ENCODE measurements at regions not wholly inside any gene's neighbourhood (a gene's known extent, or its start where the extent isn't known, plus 50 kb on each side); places are given as distances from the start of the nearest gene placed in this dataset.
"Not testable (repeated sequence)": the region's sequence is repeated elsewhere in the genome, so short reads cannot be mapped to it uniquely, and the experiment has no call there.

DNA sequence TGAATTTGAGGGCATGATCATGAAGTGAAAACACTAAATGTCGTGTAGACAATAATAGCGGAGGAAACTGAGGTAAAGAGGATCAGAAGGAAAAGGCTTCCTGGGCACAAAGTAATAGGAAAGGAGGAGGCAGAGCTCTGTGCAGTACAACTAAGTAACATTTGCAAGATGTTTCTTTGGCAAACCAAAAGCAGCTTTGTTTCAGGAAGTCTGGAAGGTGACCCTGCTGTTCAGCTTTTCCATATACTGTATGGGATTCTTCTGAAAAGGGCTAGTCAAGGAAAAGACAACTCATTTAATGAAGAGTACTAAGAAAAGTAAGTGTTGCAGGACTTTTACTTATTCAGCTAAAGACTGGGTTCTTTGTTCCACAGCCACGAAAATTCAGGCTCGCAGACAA is 463.1 kb downstream of the PCDH7 start:
- H3K9me3 ChIP-seq (ENCODE audit: control insufficient read depth, insufficient read depth, low read length), result no peaks in the 10 kb centered on the region
- no peaks in the 10 kb centered on the region for H3K36me3 ChIP-seq (ENCODE audit: control insufficient read depth, insufficient read depth, low read length)
- H3K27me3 ChIP-seq (ENCODE audit: control insufficient read depth, insufficient read depth, low read length), result no peaks in the 10 kb centered on the region
- H3K9ac ChIP-seq (ENCODE audit: low read depth, low read length), result no peak overlapping the region
- no peak overlapping the region for H3K4me3 ChIP-seq (ENCODE audit: low read depth, low read length)
- H3K4me1 ChIP-seq (ENCODE audit: control insufficient read depth, insufficient read depth, low read length), result no peaks in the 10 kb centered on the region

- no peak overlapping the region for H3K4me3 ChIP-seq (ENCODE audit: low read depth, low read length)
- no peaks in the 10 kb centered on the region for H3K4me1 ChIP-seq (ENCODE audit: control insufficient read depth, insufficient read depth, low read length)
- H3K27me3 ChIP-seq (ENCODE audit: control insufficient read depth, insufficient read depth, low read length), result no peaks in the 10 kb centered on the region
- H3K9ac ChIP-seq (ENCODE audit: low read depth, low read length), result no peak overlapping the region
- H3K36me3 ChIP-seq (ENCODE audit: control insufficient read depth, insufficient read depth, low read length), result no peaks in the 10 kb centered on the region
- H3K9me3 ChIP-seq (ENCODE audit: control insufficient read depth, insufficient read depth, low read length), result no peaks in the 10 kb centered on the region
These were observed 464.9 kb downstream of the PCDH7 start for GRCh38 chr4:31185014-31185585.

DNA sequence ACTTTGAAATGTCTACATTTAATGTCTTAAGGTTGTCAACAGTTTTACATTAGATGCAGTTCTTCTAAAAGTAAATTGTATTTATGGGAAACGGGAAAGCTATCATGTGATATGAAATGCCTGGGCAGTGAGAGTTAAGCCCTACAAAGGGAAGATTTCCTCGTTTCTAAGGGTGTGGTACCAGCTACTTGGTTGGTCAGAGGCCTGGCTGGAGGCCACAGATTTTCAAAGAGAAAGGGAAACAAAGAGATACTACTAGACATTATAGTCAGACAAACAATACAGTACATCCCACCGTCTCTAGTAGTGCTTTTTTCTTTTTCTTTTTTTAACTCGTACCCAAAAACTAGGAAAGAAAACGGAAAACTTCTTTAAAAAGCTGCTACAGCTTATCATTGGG is 467.8 kb downstream of the PCDH7 start:
- no peak overlapping the region for H3K9ac ChIP-seq (ENCODE audit: low read depth, low read length)
- H3K4me1 ChIP-seq (ENCODE audit: control insufficient read depth, insufficient read depth, low read length), result no peaks in the 10 kb centered on the region
- no peaks in the 10 kb centered on the region for H3K27me3 ChIP-seq (ENCODE audit: control insufficient read depth, insufficient read depth, low read length)
- no peak overlapping the region for H3K4me3 ChIP-seq (ENCODE audit: low read depth, low read length)
- no peaks in the 10 kb centered on the region for H3K9me3 ChIP-seq (ENCODE audit: control insufficient read depth, insufficient read depth, low read length)
- H3K36me3 ChIP-seq (ENCODE audit: control insufficient read depth, insufficient read depth, low read length), result no peaks in the 10 kb centered on the region

DNA sequence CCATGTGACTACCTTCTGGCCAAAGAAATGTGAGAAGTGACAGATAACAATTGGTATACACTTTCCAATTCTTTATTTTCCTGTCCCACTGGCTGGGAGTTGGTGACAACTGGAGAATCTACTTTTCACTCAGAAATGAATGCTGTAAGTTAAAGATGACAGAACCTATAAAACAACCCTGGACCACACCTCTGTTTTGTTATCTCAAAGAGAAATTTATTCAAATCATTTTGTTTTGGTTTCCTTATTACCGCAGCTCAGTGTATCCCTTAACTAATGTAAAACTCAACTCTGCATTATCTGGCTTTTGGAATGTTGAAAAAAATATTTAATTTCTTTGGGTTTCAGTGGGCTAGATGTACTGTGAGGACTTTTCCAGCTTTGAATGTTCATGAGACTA is 469.8 kb downstream of the PCDH7 start:
- H3K4me3 ChIP-seq (ENCODE audit: low read depth, low read length), result no peak overlapping the region
- H3K9ac ChIP-seq (ENCODE audit: low read depth, low read length), result no peak overlapping the region
- H3K9me3 ChIP-seq (ENCODE audit: control insufficient read depth, insufficient read depth, low read length), result no peaks in the 10 kb centered on the region
- no peaks in the 10 kb centered on the region for H3K36me3 ChIP-seq (ENCODE audit: control insufficient read depth, insufficient read depth, low read length)
- H3K27me3 ChIP-seq (ENCODE audit: control insufficient read depth, insufficient read depth, low read length), result no peaks in the 10 kb centered on the region
- no peaks in the 10 kb centered on the region for H3K4me1 ChIP-seq (ENCODE audit: control insufficient read depth, insufficient read depth, low read length)

DNA sequence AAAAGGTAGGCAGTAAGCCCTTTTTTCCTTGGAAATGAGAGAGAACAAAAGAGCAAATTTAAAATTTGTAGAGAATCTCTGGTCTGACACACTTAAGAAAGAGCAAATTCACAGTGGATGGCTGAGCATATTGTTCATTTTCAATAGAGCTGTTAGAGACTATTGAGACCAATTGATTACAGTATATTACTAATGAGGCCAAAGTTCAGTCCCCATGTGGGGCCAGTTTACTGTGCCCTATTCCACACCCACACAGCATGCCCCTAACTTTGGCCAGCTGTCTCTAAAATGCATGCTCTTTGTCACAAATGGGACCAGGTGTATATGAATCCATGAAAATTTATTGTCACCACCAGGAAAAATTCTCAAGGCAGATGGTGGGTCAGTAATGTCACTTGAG is 470.5 kb downstream of the PCDH7 start:
- H3K9ac ChIP-seq (ENCODE audit: low read depth, low read length), result no peak overlapping the region
- H3K27me3 ChIP-seq (ENCODE audit: control insufficient read depth, insufficient read depth, low read length), result no peaks in the 10 kb centered on the region
- H3K9me3 ChIP-seq (ENCODE audit: control insufficient read depth, insufficient read depth, low read length), result no peaks in the 10 kb centered on the region
- no peaks in the 10 kb centered on the region for H3K36me3 ChIP-seq (ENCODE audit: control insufficient read depth, insufficient read depth, low read length)
- no peak overlapping the region for H3K4me3 ChIP-seq (ENCODE audit: low read depth, low read length)
- no peaks in the 10 kb centered on the region for H3K4me1 ChIP-seq (ENCODE audit: control insufficient read depth, insufficient read depth, low read length)

- Histone ChIP-seq H3K4me3 (ENCODE audit: low read depth, low read length) (no peak overlapping the region), H3K9me3 (ENCODE audit: control insufficient read depth, insufficient read depth, low read length) (no peaks in the 10 kb centered on the region), H3K36me3 (ENCODE audit: control insufficient read depth, insufficient read depth, low read length) (no peaks in the 10 kb centered on the region), H3K4me1 (ENCODE audit: control insufficient read depth, insufficient read depth, low read length) (no peaks in the 10 kb centered on the region), H3K9ac (ENCODE audit: low read depth, low read length) (no peak overlapping the region), H3K27me3 (ENCODE audit: control insufficient read depth, insufficient read depth, low read length) (no peaks in the 10 kb centered on the region)
These were observed 472.2 kb downstream of the PCDH7 start for GRCh38 chr4:31192341-31192740.

DNA sequence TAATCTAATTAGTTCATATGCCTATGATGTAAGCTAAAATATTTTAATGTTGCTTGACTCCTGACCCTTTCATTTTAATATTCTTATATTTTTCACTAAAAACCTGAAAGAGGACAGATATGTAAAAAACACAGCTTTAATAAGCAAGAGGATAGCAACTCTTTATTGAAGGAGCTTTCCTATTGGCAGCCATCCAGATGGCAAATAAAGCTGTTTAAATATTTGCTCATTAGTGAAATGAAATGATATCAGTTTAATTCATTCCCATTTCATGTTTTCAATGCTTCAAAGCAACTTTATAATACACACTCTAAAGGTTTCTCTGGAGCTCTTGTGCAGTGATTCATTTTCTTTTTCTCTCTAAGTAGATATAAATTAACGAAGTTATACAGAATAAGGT is 473.4 kb downstream of the PCDH7 start:
- Histone ChIP-seq H3K4me3 (ENCODE audit: low read depth, low read length) (no peak overlapping the region), H3K4me1 (ENCODE audit: control insufficient read depth, insufficient read depth, low read length) (no peaks in the 10 kb centered on the region), H3K27me3 (ENCODE audit: control insufficient read depth, insufficient read depth, low read length) (no peaks in the 10 kb centered on the region), H3K9me3 (ENCODE audit: control insufficient read depth, insufficient read depth, low read length) (no peaks in the 10 kb centered on the region), H3K9ac (ENCODE audit: low read depth, low read length) (no peak overlapping the region), H3K36me3 (ENCODE audit: control insufficient read depth, insufficient read depth, low read length) (no peaks in the 10 kb centered on the region)

- H3K9ac ChIP-seq (ENCODE audit: low read depth, low read length), result no peak overlapping the region
- H3K4me3 ChIP-seq (ENCODE audit: low read depth, low read length), result no peak overlapping the region
- H3K9me3 ChIP-seq (ENCODE audit: control insufficient read depth, insufficient read depth, low read length), result no peaks in the 10 kb centered on the region
- no peaks in the 10 kb centered on the region for H3K4me1 ChIP-seq (ENCODE audit: control insufficient read depth, insufficient read depth, low read length)
- no peaks in the 10 kb centered on the region for H3K27me3 ChIP-seq (ENCODE audit: control insufficient read depth, insufficient read depth, low read length)
- no peaks in the 10 kb centered on the region for H3K36me3 ChIP-seq (ENCODE audit: control insufficient read depth, insufficient read depth, low read length)
These were observed 474.7 kb downstream of the PCDH7 start for GRCh38 chr4:31194823-31195222.

DNA sequence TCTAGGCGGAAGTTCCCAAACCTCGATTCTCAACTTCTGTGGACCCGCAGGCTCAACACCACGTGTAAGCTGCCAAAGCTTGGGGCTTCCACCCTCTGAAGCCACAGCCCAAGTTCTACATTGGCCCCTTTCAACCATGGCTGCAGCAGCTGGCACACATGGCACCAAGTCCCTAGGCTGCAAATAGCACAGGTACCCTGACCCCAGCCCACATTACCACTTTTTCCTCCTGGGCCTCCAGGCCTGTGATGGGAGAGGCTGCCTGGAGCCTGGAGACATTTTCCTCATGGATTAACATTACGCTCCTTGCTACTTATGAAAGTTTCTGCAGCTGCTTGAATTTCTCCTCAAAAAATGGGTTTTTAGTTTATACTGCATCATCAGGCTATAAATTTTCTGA is 479.5 kb downstream of the PCDH7 start:
- Histone ChIP-seq H3K9me3 (ENCODE audit: control insufficient read depth, insufficient read depth, low read length) (peaks cover 3% of the 10 kb centered on the region), H3K27me3 (ENCODE audit: control insufficient read depth, insufficient read depth, low read length) (no peaks in the 10 kb centered on the region), H3K4me3 (ENCODE audit: low read depth, low read length) (no peak overlapping the region), H3K9ac (ENCODE audit: low read depth, low read length) (no peak overlapping the region), H3K4me1 (ENCODE audit: control insufficient read depth, insufficient read depth, low read length) (no peaks in the 10 kb centered on the region), H3K36me3 (ENCODE audit: control insufficient read depth, insufficient read depth, low read length) (no peaks in the 10 kb centered on the region)

GRCh38 chr4:31202054-31202453 is 481.9 kb downstream of the PCDH7 start:
- H3K27me3 ChIP-seq (ENCODE audit: control insufficient read depth, insufficient read depth, low read length); H3K9me3 ChIP-seq (ENCODE audit: control insufficient read depth, insufficient read depth, low read length); H3K4me1 ChIP-seq (ENCODE audit: control insufficient read depth, insufficient read depth, low read length); H3K36me3 ChIP-seq (ENCODE audit: control insufficient read depth, insufficient read depth, low read length); H3K9ac ChIP-seq (ENCODE audit: low read depth, low read length); H3K4me3 ChIP-seq (ENCODE audit: low read depth, low read length): not testable (repeated sequence)

DNA sequence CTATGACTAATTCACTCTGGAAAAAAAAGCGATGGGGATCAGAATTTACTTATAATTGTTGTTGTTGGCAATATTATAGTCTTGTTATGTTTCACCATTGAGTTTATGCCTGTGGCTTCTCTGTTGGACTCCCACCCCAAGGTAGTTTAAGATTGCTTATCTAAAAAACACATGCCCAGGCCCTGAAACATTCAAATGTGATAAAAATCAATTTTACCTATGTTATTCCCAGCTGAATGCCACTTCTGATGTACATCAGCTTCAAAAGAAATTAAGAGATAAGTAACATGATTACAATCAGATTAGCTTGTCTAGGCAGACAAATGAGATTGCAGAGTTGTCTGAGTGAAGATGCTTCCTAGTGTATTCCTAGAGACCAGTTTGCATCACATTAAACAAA is 484.7 kb downstream of the PCDH7 start:
- no peaks in the 10 kb centered on the region for H3K27me3 ChIP-seq (ENCODE audit: control insufficient read depth, insufficient read depth, low read length)
- H3K4me3 ChIP-seq (ENCODE audit: low read depth, low read length), result no peak overlapping the region

GRCh38 chr4:31220921-31221320 is 500.8 kb downstream of the PCDH7 start:
- Histone ChIP-seq H3K9me3 (ENCODE audit: control insufficient read depth, insufficient read depth, low read length) (no peaks in the 10 kb centered on the region), H3K27me3 (ENCODE audit: control insufficient read depth, insufficient read depth, low read length) (no peaks in the 10 kb centered on the region), H3K9ac (ENCODE audit: low read depth, low read length) (no peak overlapping the region), H3K36me3 (ENCODE audit: control insufficient read depth, insufficient read depth, low read length) (no peaks in the 10 kb centered on the region), H3K4me3 (ENCODE audit: low read depth, low read length) (no peak overlapping the region), H3K4me1 (ENCODE audit: control insufficient read depth, insufficient read depth, low read length) (no peaks in the 10 kb centered on the region)

More for the DNA sequence above, 484.7 kb downstream of the PCDH7 start:
- H3K36me3 ChIP-seq (ENCODE audit: control insufficient read depth, insufficient read depth, low read length), result no peaks in the 10 kb centered on the region
- H3K9ac ChIP-seq (ENCODE audit: low read depth, low read length), result no peak overlapping the region
- H3K4me1 ChIP-seq (ENCODE audit: control insufficient read depth, insufficient read depth, low read length), result no peaks in the 10 kb centered on the region
- peaks cover 3% of the 10 kb centered on the region for H3K9me3 ChIP-seq (ENCODE audit: control insufficient read depth, insufficient read depth, low read length)

DNA sequence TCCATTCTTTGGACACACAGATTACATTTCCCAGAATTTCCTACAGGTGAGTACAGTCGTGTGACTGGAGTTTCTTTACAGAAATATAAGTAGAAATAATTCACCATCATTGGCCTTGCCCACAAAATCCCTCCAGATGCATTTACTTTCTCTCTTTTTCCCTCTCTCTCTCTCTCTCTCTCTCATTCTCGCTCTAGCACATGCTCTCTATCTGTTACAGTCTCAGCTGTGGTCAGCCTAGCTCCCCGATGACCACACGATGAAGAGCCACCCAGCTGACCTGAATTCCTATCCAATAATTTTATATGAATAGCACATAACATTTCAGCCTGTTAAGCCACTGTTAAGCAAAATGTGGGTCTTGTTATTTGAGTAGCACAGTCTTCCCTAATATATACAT is 507.9 kb downstream of the PCDH7 start:
- Histone ChIP-seq H3K36me3 (ENCODE audit: control insufficient read depth, insufficient read depth, low read length) (no peaks in the 10 kb centered on the region), H3K27me3 (ENCODE audit: control insufficient read depth, insufficient read depth, low read length) (no peaks in the 10 kb centered on the region), H3K4me1 (ENCODE audit: control insufficient read depth, insufficient read depth, low read length) (no peaks in the 10 kb centered on the region), H3K9ac (ENCODE audit: low read depth, low read length) (no peak overlapping the region), H3K9me3 (ENCODE audit: control insufficient read depth, insufficient read depth, low read length) (no peaks in the 10 kb centered on the region), H3K4me3 (ENCODE audit: low read depth, low read length) (no peak overlapping the region)
